K562 (cell line): ENCODE measurements at regions not wholly inside any gene's neighbourhood (a gene's known extent, or its start where the extent isn't known, plus 50 kb on each side); places are given as distances from the start of the nearest gene placed in this dataset.

Experiments
- ATAC-seq: fragments of 200-7000 bp; cut with Tn5 transposase; 3 replicates; pipeline ENCODE4 v1.9.1; 2020; ENCODE audit warnings: moderate library complexity
- BruUV-seq: library from RNA; stranded (reverse); fragments of 400-500 nt; replicated peaks from 2 replicates; lab custom pipeline; 2021; lab: Mats Ljungman, UMichigan
- CTCF ChIA-PET: fragments of 300-600 bp; formaldehyde crosslinking; extraction: SDS; loops from one replicate; lab custom pipeline; 2021; ENCODE audit warnings: low intra/inter-chr PET ratio; lab: Yijun Ruan, JAX
- POLR2A ChIA-PET: fragments of 300-600, 350-650 bp; sonication (Branson Sonifier 250); formaldehyde crosslinking; extraction: SDS; loops from one replicate; lab custom pipeline; 2021; ENCODE audit warnings: antibody characterized with exemption, inconsistent platforms; lab: Yijun Ruan, JAX
- DNase-seq, 4 experiments: peaks; one replicate each; pipeline versions ENCODE4 v3.0.0 to v3.0.0-alpha.2; 2011 to 2018; ENCODE audit warnings: low spot score in 3 of 4, mixed read lengths in 3 of 4; ENCODE audit errors: extremely low read depth in 1 of 4
- FAIRE-seq: peaks from 2 replicates; lab custom pipeline; 2011; peaks lifted over from hg19 to GRCh38; lab: Jason Lieb, UNC
- H2AFZ ChIP-seq: 2 replicates; pipeline ENCODE4 v1.6.0; 2011; ENCODE audit warnings: low read depth, low read length, control low read depth, inconsistent platforms
- H3K27ac ChIP-seq: fragments of 200-600 bp; 3 replicates; pipeline ENCODE4 v1.8.0; 2011; ENCODE audit warnings: low read depth, mild to moderate bottlenecking, control low read depth, inconsistent platforms, low read length, moderate library complexity, mixed read lengths; ENCODE audit errors: extremely low read depth
- H3K27me3 ChIP-seq, 2 experiments: fragments of 300-600 bp in 1 of 2; 2 replicates in 1 of 2; 3 replicates in 1 of 2; pipeline versions ENCODE4 v1.6.0 to v1.8.0; 2011; ENCODE audit warnings: inconsistent platforms in 2 of 2, low read length in 2 of 2, mild to moderate bottlenecking in 1 of 2, mixed read lengths in 1 of 2, moderate library complexity in 1 of 2; ENCODE audit not compliant: control insufficient read depth in 2 of 2, insufficient read depth in 2 of 2
- H3K36me3 ChIP-seq: fragments of 300-600 bp; 3 replicates; pipeline ENCODE4 v1.8.0; 2011; ENCODE audit warnings: mild to moderate bottlenecking, low read length, inconsistent platforms; ENCODE audit not compliant: control insufficient read depth, insufficient read depth
- H3K4me1 ChIP-seq, 2 experiments: fragments of 200-600 bp in 1 of 2; replicated peaks in 1 of 2; 2 replicates in 1 of 2; 3 replicates in 1 of 2; pipeline versions ENCODE4 v1.5.1 to v1.8.0; 2011; ENCODE audit warnings: inconsistent platforms in 2 of 2, low read length in 2 of 2, mild to moderate bottlenecking in 1 of 2, mixed read lengths in 1 of 2, moderate library complexity in 1 of 2; ENCODE audit not compliant: control insufficient read depth in 2 of 2, insufficient read depth in 2 of 2
- H3K4me2 ChIP-seq: 2 replicates; pipeline ENCODE4 v1.6.1; 2011; ENCODE audit warnings: low read length, control low read depth, inconsistent platforms, mixed read lengths; ENCODE audit not compliant: insufficient read depth
- H3K4me3 ChIP-seq: fragments of 200-600 bp; sonication (generic), shearing (Covaris generic); 2 replicates; pipeline ENCODE4 v1.5.1; 2016; ENCODE audit warnings: control low read depth, inconsistent platforms
- H3K79me2 ChIP-seq: fragments of 200-600 bp; 3 replicates; pipeline ENCODE4 v1.8.0; 2011; ENCODE audit warnings: low read length, inconsistent platforms; ENCODE audit not compliant: control insufficient read depth, insufficient read depth
- H3K9ac ChIP-seq, 2 experiments: 2 replicates each; pipeline versions ENCODE4 v1.6.0 to v1.6.1; 2011; ENCODE audit warnings: low read depth in 2 of 2, low read length in 2 of 2, control low read depth in 1 of 2, inconsistent platforms in 1 of 2, mild to moderate bottlenecking in 1 of 2, mixed read lengths in 1 of 2; ENCODE audit not compliant: insufficient read depth in 1 of 2
- H3K9me1 ChIP-seq: one replicate; pipeline ENCODE4 v1.6.0; 2011; ENCODE audit warnings: inconsistent platforms, mild to moderate bottlenecking, low read length, moderate library complexity; ENCODE audit not compliant: control insufficient read depth, insufficient read depth
- H3K9me3 ChIP-seq: replicated peaks from 2 replicates; pipeline ENCODE4 v1.5.1; 2011; ENCODE audit warnings: low read depth, low read length, inconsistent platforms; ENCODE audit not compliant: control insufficient read depth, insufficient read depth
- H4K20me1 ChIP-seq: replicated peaks from 2 replicates; pipeline ENCODE4 v1.6.1; 2011; ENCODE audit warnings: low read length, inconsistent platforms, mixed read lengths; ENCODE audit not compliant: control insufficient read depth, insufficient read depth
- BACH1 ChIP-seq: fragments of 200-800 bp; sonication (Bioruptor generic); IDR thresholded peaks from 2 replicates; pipeline ENCODE4 v1.6.1; 2016; ENCODE audit warnings: missing genetic modification characterization, missing compliant biosample characterization
- BDP1 ChIP-seq: IDR thresholded peaks from 3 replicates; pipeline ENCODE4 v1.6.1; 2011; ENCODE audit not compliant: insufficient read length, insufficient read depth
- FOS ChIP-seq: IDR thresholded peaks from 3 replicates; pipeline ENCODE4 v1.6.1; 2011; ENCODE audit not compliant: insufficient read length; ENCODE audit errors: extremely low read depth
- NCOR1 ChIP-seq: fragments of 450-650 bp; IDR thresholded peaks from 2 replicates; pipeline ENCODE4 v1.6.1; 2016; ENCODE audit warnings: mild to moderate bottlenecking, moderate library complexity
- PRPF4 ChIP-seq: fragments of 200-400 bp; formaldehyde crosslinking; IDR thresholded peaks from one replicate; pipeline ENCODE4 v1.6.1; 2017; ENCODE audit warnings: low read length, low read depth, mild to moderate bottlenecking; ENCODE audit not compliant: insufficient read depth, poor library complexity, severe bottlenecking
- SMAD3 ChIP-seq: fragments of 450-650 bp; formaldehyde crosslinking; conservative IDR thresholded peaks from 2 replicates; pipeline ENCODE4 v1.4.0; 2020; ENCODE audit warnings: mild to moderate bottlenecking
- SMAD4 ChIP-seq: fragments of 250-450 bp; sonication (Bioruptor Pico); conservative IDR thresholded peaks from 2 replicates; pipeline ENCODE4 v1.8.0; 2021; ENCODE audit warnings: inconsistent platforms, mild to moderate bottlenecking, moderate library complexity
- SPI1 ChIP-seq: IDR thresholded peaks from 2 replicates; pipeline ENCODE4 v1.6.1; 2011; ENCODE audit warnings: low read depth, low read length, control low read depth, borderline replicate concordance
- TBP ChIP-seq: optimal IDR thresholded peaks from 2 replicates; pipeline ENCODE3; 2011; ENCODE audit warnings: low read depth, low read length, improper control_type of control experiment
- ZNF134 ChIP-seq: fragments of 250-450 bp; sonication (Bioruptor Pico); conservative IDR thresholded peaks from 2 replicates; pipeline ENCODE4 v1.4.0; 2020
- ZNF766 ChIP-seq: fragments of 200-800 bp; sonication (Bioruptor generic); conservative IDR thresholded peaks from 2 replicates; pipeline ENCODE4 v1.6.1; 2016; ENCODE audit warnings: missing genetic modification characterization, missing compliant biosample characterization
- WGBS: fragments of 100-300 bp; shearing (Covaris generic); methylation state at CpG from one replicate; pipeline ENCODE4 v1.1.6; 2016; ENCODE audit warnings: low coverage, mixed read lengths; ENCODE audit not compliant: insufficient coverage; ENCODE audit errors: missing lambda C conversion rate; 5-methylcytosine and 5-hydroxymethylcytosine counted together
- in situ Hi-C: fragments of 300-500 bp; cut with MboI; formaldehyde crosslinking; loops from 4 replicates; pipeline ENCODE4 v1.15.0; 2018; ENCODE audit warnings: inconsistent platforms, mixed read lengths
- intact Hi-C: fragments of 100-400 bp; cut with micrococcal nuclease; formaldehyde crosslinking; loops from 2 replicates; pipeline ENCODE4 v1.14.2; 2022
- TF ChIP-seq, protein P1 (sequence below): sonication (generic); formaldehyde crosslinking; IDR thresholded peaks from 2 replicates; pipeline ENCODE4 v1.8.1; 2023; ENCODE audit warnings: mild to moderate bottlenecking, missing genetic modification reagents
- TF ChIP-seq, protein P2 (sequence below): fragments of 250-450 bp; sonication (Bioruptor Pico); IDR thresholded peaks from 2 replicates; pipeline ENCODE4 v1.5.0; 2021

DNA sequence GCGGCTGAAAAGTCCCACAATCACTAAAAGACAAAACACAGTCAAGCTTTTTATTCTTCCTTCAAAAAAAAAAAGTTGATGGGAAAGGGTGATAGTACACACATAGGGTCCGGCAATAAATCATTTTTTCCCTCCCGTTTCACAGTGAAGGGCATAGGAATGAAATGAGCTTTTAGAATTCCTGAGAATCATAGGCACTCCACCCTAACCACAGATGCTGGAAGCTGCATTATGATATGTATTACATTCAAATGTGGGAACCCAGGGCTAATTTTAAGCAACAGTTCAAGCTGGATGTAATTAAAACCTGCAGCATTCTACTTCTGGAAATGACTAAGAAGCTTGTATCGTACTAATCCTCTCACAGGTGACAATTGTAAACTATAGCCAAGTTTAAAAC, 75.7 kb upstream of the KCNJ15 start:
- no peak for FAIRE-seq
- no peak for ATAC-seq
- in situ Hi-C loops: no loop called here

DNA sequence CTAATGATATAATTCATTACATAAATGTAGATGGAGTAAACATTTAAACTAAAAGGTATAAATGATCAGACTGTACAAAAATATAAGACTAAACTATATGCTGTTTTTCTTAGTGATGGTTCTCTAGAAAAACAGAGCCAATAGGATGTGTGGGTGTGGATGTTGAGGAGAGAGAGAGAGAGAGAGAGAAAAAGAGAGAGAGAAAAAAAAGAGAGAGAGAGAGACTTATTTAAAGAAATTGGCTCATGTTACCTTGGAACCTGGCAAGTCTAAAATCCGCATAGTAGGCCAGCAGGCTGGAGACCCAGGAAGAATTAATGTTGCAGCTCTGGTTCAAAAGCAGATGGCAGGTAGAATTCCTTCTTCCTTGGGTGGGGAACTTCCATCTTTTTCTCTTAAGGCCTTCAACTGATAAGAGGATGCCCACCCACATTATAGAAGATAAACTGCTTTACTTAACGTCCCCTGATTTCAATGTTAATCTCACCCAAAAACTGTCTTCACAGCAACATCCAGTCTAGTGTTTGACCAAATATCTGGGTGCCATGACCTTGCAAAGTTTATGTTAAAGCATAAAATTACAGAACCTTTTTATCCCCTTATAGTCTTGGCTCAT, 74.3 kb upstream of the KCNJ15 start:
- DNase-seq (no peak), ATAC-seq (no peak), FAIRE-seq (no peak)
- Histone ChIP-seq H3K4me1 (peaks cover 0 to 10% of the 10 kb centered on the region in 2 experiments; a peak in 2 of 5 replicates), H3K27ac (no peak overlapping the region), H4K20me1 (no peaks in the 10 kb centered on the region), H3K9ac (no peak overlapping the region), H3K4me3 (no peak overlapping the region), H3K36me3 (no peaks in the 10 kb centered on the region), H2AFZ (no peak overlapping the region), H3K79me2 (no peaks in the 10 kb centered on the region), H3K9me1 (no peaks in the 10 kb centered on the region), H3K4me2 (no peak overlapping the region), H3K27me3 (no peaks in the 10 kb centered on the region), H3K9me3 (no peaks in the 10 kb centered on the region)
- no TSS peak for BruUV-seq
- POLR2A ChIA-PET: no interaction called here
- in situ Hi-C loops (no loop called here), intact Hi-C loops (no loop called here)
- WGBS: 0% methylated on average over 2 of the region's 2 CpGs
- TF ChIP-seq, protein P1, sequence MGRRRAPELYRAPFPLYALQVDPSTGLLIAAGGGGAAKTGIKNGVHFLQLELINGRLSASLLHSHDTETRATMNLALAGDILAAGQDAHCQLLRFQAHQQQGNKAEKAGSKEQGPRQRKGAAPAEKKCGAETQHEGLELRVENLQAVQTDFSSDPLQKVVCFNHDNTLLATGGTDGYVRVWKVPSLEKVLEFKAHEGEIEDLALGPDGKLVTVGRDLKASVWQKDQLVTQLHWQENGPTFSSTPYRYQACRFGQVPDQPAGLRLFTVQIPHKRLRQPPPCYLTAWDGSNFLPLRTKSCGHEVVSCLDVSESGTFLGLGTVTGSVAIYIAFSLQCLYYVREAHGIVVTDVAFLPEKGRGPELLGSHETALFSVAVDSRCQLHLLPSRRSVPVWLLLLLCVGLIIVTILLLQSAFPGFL (CRISPR knock-in tag): no peak
- no peak for TF ChIP-seq SMAD4 (CRISPR knock-in tag)
- no peak for TF ChIP-seq SPI1
- no peak for TF ChIP-seq BACH1 (tag)
- peak; percentile 84 for TF ChIP-seq ZNF134 (CRISPR knock-in tag)
- TF ChIP-seq PRPF4: no peak
- TF ChIP-seq ZNF766 (CRISPR knock-in tag): no peak
- no peak for TF ChIP-seq FOS
- CTCF ChIA-PET: no interaction called here

More for the DNA sequence above, 75.7 kb upstream of the KCNJ15 start:
- Histone ChIP-seq H4K20me1 (no peaks in the 10 kb centered on the region), H3K9ac (no peak overlapping the region), H3K36me3 (no peaks in the 10 kb centered on the region; the same call in 2 of the 3 replicates), H3K4me1 (peaks cover 0 to 10% of the 10 kb centered on the region in 2 experiments; a peak in 2 of 5 replicates), H3K9me3 (no peaks in the 10 kb centered on the region), H3K4me3 (no peak overlapping the region), H2AFZ (no peak overlapping the region), H3K27me3 (no peaks in the 10 kb centered on the region), H3K27ac (no peak overlapping the region), H3K4me2 (no peak overlapping the region), H3K79me2 (no peaks in the 10 kb centered on the region), H3K9me1 (no peaks in the 10 kb centered on the region)
- 3% methylated on average over 4 of the region's 4 CpGs for WGBS
- no peak for TF ChIP-seq BDP1
- TF ChIP-seq, protein P2, sequence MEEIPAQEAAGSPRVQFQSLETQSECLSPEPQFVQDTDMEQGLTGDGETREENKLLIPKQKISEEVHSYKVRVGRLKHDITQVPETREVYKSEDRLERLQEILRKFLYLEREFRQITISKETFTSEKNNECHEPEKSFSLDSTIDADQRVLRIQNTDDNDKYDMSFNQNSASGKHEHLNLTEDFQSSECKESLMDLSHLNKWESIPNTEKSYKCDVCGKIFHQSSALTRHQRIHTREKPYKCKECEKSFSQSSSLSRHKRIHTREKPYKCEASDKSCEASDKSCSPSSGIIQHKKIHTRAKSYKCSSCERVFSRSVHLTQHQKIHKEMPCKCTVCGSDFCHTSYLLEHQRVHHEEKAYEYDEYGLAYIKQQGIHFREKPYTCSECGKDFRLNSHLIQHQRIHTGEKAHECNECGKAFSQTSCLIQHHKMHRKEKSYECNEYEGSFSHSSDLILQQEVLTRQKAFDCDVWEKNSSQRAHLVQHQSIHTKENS (CRISPR knock-in tag): no peak
- TF ChIP-seq TBP: no peak
- TF ChIP-seq SMAD3 (CRISPR knock-in tag): no peak
- no peak for TF ChIP-seq NCOR1
- ChIA-PET CTCF (no interaction called here), POLR2A (no interaction called here)
- BruUV-seq: no TSS peak
- intact Hi-C loops: no loop called here
- DNase-seq: no peak
